Omental fat pad (tissue), 3 donors: ENCODE measurements at regions not wholly inside any gene's neighbourhood (a gene's known extent, or its start where the extent isn't known, plus 50 kb on each side); places are given as distances from the start of the nearest gene placed in this dataset.

ENCODE experiments used
- ATAC-seq: fragments of 150-250 bp; one replicate; pipeline ENCODE4 v1.9.1; 2016; ENCODE audit warnings: mild to moderate bottlenecking, moderate library complexity; ENCODE audit not compliant: low FRiP score
- DNase-seq: peaks from one replicate; pipeline ENCODE4 v3.0.0-alpha.2; 2019; ENCODE audit warnings: low spot score
- CTCF ChIP-seq, 3 donors: fragments of 450-650 bp; IDR thresholded peaks; one replicate each; pipeline ENCODE4 v1.5.1; 2016 to 2017; ENCODE audit warnings: antibody characterized with exemption in 3 of 3, mild to moderate bottlenecking in 3 of 3, moderate library complexity in 2 of 3

- DNase-seq (no peak), ATAC-seq (no peak)
- no peak for TF ChIP-seq CTCF (IDR thresholded peaks at IDR 0.05)
Observed at GRCh38 chr2:39549718-39550464, 112.8 kb upstream of the MAP4K3 start.

GRCh38 chr2:39550701-39551285 lies 113.7 kb upstream of the MAP4K3 start:
- no peak for DNase-seq
- ATAC-seq: no peak
- TF ChIP-seq CTCF (IDR thresholded peaks at IDR 0.05): no peak

- DNase-seq (no peak), ATAC-seq (no peak)
- TF ChIP-seq CTCF (IDR thresholded peaks at IDR 0.05): no peak
Observed at GRCh38 chr2:39558906-39559305, 106.8 kb upstream of the TMEM178A start.

GRCh38 chr2:39563572-39563971 lies 102.1 kb upstream of the TMEM178A start:
- TF ChIP-seq CTCF (IDR thresholded peaks at IDR 0.05): no peak
- DNase-seq: no peak
- no peak for ATAC-seq

- no peak for DNase-seq
- TF ChIP-seq CTCF (IDR thresholded peaks at IDR 0.05): no peak
- ATAC-seq: no peak
Observed at GRCh38 chr2:39567507-39567906, 98.2 kb upstream of the TMEM178A start.

GRCh38 chr2:39568116-39568515 lies 97.6 kb upstream of the TMEM178A start:
- no peak for ATAC-seq
- no peak for TF ChIP-seq CTCF (IDR thresholded peaks at IDR 0.05)
- no peak for DNase-seq

- no peak for TF ChIP-seq CTCF (IDR thresholded peaks at IDR 0.05)
- ATAC-seq: peak; percentile 47
Observed at GRCh38 chr2:39568561-39569006, 97.1 kb upstream of the TMEM178A start.

More at GRCh38 chr2:39568561-39569006, 97.1 kb upstream of the TMEM178A start:
- DNase-seq: no peak
